Endothelial cell of umbilical vein (primary cell): ENCODE measurements at regions not wholly inside any gene's neighbourhood (a gene's known extent, or its start where the extent isn't known, plus 50 kb on each side); places are given as distances from the start of the nearest gene placed in this dataset.

Source experiments
- CTCF ChIP-seq, 2 donors: IDR thresholded peaks; 1 replicate in 1 of 2; 2 replicates in 1 of 2; pipeline ENCODE4 v1.5.1; 2011; ENCODE audit warnings: low read length in 2 of 2, mild to moderate bottlenecking in 2 of 2, moderate library complexity in 2 of 2, control low read depth in 1 of 2, inconsistent platforms in 1 of 2, low read depth in 1 of 2; ENCODE audit not compliant: insufficient read depth in 1 of 2; ENCODE audit errors: extremely low read depth in 1 of 2
- GATA2 ChIP-seq: IDR thresholded peaks from 2 replicates; pipeline ENCODE4 v1.7.0; 2011; ENCODE audit warnings: low read depth, mild to moderate bottlenecking, moderate library complexity, mixed read lengths, low read length; ENCODE audit not compliant: insufficient read length, insufficient read depth
- JUN ChIP-seq: IDR thresholded peaks from 2 replicates; pipeline ENCODE4 v1.6.1; 2011; ENCODE audit warnings: borderline replicate concordance, low read depth; ENCODE audit not compliant: insufficient read length, insufficient read depth
- POLR2A ChIP-seq: IDR thresholded peaks from 2 replicates; pipeline ENCODE4 v1.6.1; 2012; ENCODE audit warnings: low read depth, mild to moderate bottlenecking, control low read depth, low read length

DNA sequence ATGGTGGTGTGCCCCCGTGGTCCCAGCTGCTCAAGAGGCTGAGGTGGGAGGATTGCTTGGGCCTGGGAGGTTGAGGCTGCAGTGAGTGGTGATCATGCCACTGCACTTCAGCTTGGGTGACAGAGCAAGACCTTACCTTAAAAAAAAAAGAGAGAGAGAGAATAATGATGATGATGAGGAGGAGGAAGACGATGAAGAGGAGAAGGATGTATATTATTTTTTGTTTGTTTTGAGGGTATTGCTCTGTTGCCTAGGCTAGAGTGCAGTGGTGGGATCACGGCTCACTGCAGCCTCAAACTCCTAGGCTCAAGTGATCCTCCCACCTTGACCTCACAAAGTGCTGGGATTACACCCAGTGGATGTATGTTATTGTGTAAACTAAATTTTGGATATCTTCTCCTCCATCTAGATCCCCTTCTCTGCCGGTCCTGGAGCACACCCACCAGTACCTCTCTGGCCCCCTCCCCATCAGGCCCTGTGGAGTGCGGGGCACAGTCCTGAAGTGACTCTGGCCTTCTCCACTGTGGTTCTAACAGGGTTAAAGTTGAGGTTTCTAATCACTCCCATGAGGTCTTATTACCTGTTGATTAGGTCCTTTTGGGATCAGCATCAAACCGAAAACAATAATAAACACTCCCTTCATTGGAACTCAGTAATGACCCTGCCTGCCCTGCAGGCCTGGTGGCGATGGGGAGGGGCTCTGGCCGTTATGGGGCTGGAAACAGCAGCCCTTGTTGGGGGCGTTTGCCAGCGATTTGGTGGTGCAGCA lies 60.5 kb upstream of the ZFHX3 start:
- TF ChIP-seq POLR2A (no peak), JUN (no peak), GATA2 (no peak), CTCF (IDR thresholded peaks at IDR 0.05; ENCODE audit: extremely low read depth in 1 of 2, insufficient read depth in 1 of 2, low read depth in 1 of 2, low read length in 2 of 2) (no peak)
